Hematopoietic multipotent progenitor cell treated with erythropoietin and hydrocortisone succinate and interleukin-3 and kit ligand, for 6 days (in vitro differentiated cells): ENCODE measurements at regions not wholly inside any gene's neighbourhood (a gene's known extent, or its start where the extent isn't known, plus 50 kb on each side); places are given as distances from the start of the nearest gene placed in this dataset.
A peak's percentile ranks its signal among the peaks of the same experiment; 100 is the strongest.

Source experiments
- DNase-seq: peaks from one replicate; pipeline ENCODE4 v3.0.0-alpha.2; 2015

- no peak for DNase-seq
These were observed 351.8 kb downstream of the ZIC1 start for GRCh38 chr3:147760941-147761340.

- DNase-seq, result no peak
These were observed 364.0 kb downstream of the ZIC1 start for GRCh38 chr3:147773116-147773630.

GRCh38 chr3:147775411-147775810, 366.2 kb downstream of the ZIC1 start:
- no peak for DNase-seq

DNA sequence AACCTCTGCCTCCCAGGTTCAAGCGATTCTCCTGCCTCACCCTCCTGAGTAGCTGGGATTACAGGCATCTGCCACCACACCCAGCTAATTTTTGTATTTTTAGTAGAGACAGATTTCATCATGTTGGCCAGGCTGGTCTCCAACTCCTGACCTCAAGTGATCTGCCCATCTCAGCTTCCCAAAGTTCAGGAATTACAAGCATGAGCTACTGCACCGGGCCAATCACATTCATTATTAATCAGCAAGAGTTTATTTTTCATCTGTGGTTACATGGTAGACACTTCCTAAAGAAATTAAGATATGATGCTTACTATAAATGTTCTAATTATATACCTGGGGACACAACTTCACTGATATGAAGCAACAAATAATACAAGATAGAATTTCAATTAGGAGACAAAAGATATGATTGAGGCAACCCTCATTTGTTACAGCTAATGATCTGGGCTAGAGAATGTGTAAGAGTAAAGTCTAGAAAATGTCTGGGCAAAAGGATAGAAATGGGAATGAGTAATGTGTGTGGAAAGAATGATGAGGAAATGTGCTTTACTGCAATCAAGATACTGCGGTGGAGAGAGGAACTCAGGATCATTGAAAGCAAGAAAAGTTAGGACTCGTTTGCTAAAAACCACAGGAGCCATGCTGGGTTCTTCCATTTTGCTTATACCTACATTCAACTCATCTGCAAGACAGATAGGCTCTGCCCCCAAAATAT, 366.8 kb downstream of the ZIC1 start:
- no peak for DNase-seq

DNA sequence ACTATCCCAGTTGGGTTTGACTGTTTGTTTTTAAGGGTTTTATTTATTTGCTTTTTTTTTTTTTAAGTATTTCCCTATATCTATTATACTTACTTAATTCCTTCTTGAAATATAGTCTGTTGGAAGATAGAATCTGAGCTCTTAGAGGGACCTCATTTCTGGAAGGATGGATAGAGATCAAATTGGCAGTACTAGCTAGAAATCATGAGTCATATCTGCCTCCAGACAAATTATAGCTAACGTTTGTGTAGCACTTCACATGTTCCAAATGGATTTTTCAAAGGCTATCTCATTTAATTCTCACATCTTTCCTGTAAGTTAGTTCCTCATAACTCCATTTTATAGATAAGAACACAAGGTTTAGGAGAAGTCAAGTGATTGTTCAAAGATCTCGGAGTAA, 384.7 kb downstream of the ZIC1 start:
- DNase-seq, result no peak

- no peak for DNase-seq
These were observed 385.4 kb downstream of the ZIC1 start for GRCh38 chr3:147794596-147794995.

DNA sequence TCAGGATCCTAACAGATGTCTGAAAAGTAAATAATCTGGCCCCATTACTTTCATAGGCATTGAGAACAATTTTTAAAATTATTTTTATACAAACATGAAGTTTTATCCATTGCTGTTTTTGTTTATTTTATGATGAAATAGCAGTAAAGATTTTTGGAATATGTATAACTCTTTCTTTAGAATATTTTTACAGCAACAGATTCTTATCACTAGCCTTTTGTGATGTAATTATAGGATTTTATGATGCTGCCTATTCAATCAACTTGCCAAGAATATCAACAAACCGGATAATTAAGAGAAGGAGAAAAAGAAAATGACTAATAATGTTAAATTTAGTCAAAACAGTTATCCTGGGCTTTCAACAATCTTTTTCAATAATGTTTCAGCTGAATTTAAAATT, 386.3 kb downstream of the ZIC1 start:
- DNase-seq, result no peak

DNA sequence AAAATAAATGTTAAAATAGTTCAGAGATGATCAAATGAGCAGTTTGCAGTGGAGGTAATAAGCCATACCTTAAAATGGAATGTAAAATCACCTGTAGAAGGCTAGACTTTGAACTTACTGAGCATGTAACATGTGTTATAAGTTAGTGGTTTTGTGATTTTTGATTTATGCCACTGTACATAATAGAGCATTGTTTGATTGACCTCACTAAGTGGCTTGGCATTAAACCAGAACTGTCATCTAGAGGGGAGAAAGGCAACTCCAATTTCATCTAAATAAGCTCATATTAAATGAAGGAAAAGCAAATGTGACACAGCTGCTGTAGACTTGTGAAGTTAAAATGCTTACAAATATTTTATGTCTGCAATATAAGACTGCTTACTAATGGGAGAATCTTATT, 387.9 kb downstream of the ZIC1 start:
- DNase-seq, result no peak

GRCh38 chr3:147799601-147800000, 390.4 kb downstream of the ZIC1 start:
- no peak for DNase-seq

DNA sequence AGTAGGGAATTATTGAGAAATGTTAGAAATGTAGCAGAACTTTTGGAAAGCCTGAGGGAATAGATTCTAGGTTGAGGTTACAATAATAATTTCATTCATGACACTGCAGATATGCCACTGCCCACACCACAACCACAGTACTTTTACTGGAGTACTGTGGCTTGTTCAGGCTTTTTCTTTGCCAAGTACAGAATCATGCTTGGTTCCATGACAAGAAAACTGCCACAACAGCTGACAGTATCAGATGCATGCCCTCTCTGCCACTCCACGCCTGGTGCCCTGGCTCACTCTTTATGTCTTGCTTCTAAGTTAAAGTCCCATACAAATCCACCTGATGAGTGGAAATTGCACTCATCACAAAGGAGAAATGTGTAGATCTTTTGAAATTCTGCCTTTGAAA, 398.6 kb downstream of the ZIC1 start:
- DNase-seq, result no peak

- DNase-seq, result no peak
These were observed 400.0 kb downstream of the ZIC1 start for GRCh38 chr3:147809206-147809605.

GRCh38 chr3:147812186-147812911, 403.2 kb downstream of the ZIC1 start:
- DNase-seq, result no peak

DNA sequence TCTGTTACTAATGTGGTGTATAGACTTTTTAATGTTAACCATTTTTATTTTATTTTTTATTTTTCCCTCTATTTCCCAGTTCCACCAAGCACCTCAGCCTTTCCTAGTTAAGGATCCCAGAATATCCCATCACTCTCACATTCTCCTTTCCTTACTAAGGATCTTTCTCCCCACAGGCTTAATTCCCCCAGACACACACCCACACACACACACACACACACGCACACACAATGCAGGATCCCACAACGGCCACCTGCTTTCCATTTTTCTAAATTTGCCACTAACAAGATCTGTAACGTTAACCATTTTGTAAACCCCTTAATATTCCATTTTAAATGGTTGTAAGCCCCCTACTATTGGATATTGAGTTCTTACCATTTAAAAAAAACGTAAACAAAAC, 404.1 kb downstream of the ZIC1 start:
- no peak for DNase-seq

GRCh38 chr3:147816752-147817151, 407.6 kb downstream of the ZIC1 start:
- no peak for DNase-seq

GRCh38 chr3:147832611-147833010, 423.4 kb downstream of the ZIC1 start:
- DNase-seq, result no peak

DNA sequence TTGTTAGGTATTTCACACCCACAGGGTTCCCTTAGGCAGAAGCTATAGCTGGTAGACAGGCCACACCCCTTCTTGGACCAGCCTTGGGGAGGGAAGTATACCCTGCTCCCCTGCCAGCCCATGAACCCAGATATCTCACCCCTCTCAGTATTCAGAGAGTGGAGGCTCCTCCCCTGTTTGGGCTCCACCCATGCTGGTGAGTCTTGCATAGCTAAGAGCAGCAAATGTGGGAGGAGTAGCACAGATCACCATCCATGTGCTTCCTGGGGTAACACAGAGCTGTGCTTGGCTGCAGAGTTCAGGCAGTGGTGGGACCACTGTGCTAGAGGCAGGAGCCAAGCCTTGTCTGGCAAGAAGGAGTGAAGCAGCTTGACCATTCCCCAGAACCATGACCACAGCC, 427.2 kb downstream of the ZIC1 start:
- no peak for DNase-seq

- DNase-seq, result peak; percentile 3
These were observed 429.5 kb downstream of the ZIC1 start for GRCh38 chr3:147838652-147839051.

- DNase-seq, result no peak
These were observed 434.2 kb downstream of the ZIC1 start for GRCh38 chr3:147843331-147843730.

DNA sequence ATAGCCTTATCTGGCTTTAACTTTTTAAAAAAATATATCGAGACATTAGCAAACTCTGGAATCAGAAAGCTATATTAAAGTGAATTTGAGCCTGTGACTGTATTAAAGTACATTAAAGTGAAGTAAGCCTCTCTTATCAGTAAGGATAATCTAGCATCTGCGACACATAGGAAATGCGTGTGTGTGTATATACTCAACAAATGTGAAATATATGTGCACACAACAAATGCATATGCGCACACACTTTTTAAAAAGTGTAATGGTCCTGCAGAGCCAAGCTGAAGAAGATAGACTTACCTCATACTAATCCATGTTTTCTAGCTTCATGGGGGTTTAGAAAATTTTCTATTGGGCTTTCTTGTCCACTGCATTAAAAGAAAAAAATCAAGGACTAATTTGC, 437.1 kb downstream of the ZIC1 start:
- no peak for DNase-seq

DNA sequence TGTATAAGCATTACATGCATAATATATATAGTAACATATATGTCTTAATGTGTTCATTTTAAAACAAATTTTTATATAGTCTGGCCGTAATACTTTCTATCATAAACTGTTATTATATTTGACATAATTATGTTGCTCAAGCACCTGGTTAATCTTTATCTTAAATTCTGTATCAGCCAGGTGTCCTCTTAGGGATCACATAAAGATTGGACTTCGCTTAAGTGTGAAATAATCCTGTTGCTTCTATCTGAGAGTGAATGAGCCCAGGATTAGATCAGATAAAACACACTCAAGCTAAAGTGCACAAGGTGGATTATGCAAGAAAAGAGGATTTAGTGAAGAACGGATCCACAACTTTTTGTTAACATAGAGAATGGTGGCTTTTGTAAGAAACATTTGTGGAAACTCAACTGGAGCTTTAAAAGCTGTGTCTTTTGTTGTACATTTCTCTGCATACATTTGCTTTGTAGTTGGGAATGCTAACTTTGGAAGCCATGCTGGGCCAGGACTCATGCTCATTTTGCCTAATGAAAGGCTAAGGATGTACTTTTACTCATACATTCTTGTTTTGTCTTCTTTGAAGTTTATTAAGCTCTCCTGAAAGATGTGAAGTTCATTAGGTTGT, 437.8 kb downstream of the ZIC1 start:
- no peak for DNase-seq

DNA sequence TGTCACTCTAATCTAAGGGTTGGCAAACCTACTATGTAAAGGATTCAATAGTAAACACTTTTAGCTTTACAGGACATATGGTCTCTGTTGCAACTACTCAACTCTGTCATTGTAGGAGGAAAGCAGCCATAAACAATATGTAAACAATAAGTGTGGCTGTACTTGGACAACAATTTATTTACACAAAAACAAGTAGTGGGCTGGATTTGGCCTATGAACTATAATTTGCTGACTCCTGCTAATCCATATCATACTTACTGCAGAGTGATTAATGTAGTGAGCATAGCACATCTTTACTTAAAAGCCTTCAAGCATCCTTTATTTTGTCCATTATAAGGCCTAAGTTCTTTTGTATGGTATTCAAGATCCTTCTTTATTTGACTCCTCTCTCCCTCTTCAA, 441.9 kb downstream of the ZIC1 start:
- DNase-seq, result no peak

DNA sequence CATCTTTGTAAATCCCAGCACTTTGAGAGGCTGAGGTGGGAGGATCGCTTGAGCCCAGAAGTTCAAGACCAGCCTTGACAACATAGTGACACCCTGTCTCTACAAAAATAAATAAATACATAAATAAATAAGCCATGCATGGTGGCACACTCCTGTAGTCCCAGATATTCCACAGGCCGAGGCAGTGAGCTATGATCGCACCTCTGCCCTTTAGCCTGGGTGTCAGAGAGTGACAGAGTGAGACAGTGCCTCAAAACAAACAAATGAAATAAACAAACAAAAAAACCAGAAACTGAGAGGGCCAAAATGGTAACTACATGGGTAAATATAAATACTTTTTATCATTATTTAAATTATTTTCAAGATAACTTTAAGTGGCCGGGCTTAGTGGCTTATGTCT, 445.4 kb downstream of the ZIC1 start:
- no peak for DNase-seq

DNA sequence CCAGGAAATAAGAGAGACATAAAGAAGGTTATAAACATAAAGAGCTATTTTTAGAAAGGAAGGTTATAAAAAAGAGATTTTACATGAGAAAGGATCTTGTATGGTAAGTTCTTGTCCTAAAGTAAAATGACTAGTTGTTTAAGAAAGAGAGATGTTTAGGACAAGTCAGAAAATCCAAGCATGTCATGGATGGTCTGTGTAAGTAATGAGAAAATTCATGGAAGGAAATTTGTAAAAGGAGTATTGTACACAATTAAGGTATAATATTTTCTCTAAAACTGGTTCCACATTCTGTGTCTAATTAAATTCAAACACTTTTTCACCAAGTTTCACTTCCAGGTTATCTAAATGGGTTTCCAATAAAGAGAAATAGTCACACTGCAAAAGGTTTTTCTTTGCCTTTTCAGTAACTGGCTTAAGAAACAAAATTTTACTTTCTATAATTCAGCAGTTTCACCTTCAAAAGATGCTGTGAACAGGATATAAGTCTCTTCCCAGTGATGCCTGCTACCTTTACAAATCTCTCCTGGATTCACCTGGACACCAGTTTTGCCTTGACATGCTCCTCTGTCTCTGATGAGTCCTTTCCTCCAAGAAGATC, 455.7 kb downstream of the ZIC1 start:
- DNase-seq, result no peak

DNA sequence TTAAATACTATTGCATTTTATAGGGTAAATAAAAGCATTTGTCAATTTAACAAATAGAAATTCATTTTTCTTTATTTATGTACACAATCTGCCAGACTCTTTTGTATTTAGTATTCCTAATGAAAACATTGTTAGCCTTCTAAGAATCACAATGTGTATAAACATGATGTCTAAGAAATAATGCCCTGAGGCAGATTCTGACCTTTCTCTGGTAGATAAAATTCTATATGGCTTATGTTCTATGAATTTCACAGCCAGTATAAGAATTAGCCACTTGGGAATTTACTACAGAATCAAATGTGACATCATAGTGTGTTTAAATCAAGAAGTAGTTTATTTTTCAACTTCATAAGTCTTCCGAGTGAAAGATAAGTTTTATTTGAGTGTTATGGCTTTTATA, 457.4 kb downstream of the ZIC1 start:
- DNase-seq, result no peak
